Stimulated activated CD8-positive, alpha-beta memory T cell treated with anti-CD3 and anti-CD28 coated beads, Interleukin-4, amount 100 ng/mL, for 48 hours (primary cell): ENCODE measurements at regions not wholly inside any gene's neighbourhood (a gene's known extent, or its start where the extent isn't known, plus 50 kb on each side); places are given as distances from the start of the nearest gene placed in this dataset.
A peak's percentile ranks its signal among the peaks of the same experiment; 100 is the strongest.
"Not testable (repeated sequence)": the region's sequence is repeated elsewhere in the genome, so short reads cannot be mapped to it uniquely, and the experiment has no call there.

Source experiments
- DNase-seq: peaks from one replicate; pipeline ENCODE4 v3.0.0-alpha.2; 2020

DNA sequence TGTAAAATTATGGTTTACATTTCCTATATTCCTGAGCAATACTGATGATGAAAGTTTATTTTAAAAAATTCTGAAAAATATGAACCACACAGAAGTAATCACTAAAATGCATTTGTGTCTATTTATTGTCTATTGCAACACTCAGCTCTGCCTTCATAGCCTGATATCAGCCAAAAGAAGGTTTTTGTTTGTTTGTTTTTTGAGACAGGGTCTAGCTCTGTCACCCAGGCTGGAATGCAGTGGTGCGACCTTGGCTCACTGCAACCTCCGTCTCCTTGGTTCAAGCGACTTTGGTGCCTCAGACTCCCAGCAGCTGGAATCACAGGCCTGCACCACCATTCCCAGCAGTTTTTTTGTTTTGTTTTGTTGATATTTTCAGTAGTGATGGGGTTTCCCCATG, 1560.2 kb downstream of the SI start:
- no peak for DNase-seq

DNA sequence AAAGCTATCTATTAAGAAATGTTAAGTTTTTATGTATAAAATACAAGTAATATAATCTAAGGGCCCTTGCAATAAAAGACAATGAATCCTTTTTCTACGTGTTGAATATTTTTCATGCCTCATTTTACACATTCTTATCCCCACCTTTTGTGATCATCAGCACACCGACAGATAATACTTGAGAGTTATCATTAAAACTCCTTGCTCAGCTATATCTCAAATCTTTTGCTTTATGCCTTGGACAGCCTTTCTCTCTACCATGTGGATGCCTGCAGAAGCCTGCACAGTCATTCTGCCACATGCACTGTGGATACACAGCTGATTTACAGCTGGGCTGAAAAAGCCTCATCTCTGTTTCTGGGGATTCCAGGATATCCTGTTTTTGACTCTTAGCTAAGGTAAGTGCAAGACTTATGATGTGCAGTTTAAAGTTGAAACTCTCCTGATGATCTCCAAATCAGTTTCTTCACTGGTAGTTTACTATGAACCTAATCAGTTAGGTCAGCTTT, 1565.1 kb downstream of the SI start:
- no peak for DNase-seq

DNA sequence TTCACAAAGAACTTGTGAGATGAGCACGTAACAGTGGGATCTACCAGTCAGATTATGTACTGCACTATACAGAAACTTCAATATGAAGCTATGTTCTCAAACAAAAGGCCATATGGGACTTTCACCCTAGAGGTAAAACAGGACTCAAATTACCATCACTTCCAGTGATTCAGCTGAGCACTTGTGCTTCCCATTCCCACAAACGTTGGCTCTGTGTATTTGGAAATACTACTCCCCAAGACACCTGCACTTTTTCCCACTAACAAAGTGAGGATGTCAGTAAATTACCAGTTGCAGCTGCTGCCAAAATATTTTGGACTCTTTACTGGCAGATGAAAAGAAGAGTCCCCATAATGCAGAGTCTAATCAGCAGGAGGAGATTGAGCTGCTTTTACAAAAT, 1570.1 kb downstream of the SI start:
- no peak for DNase-seq

GRCh38 chr3:163504974-163505373, 1573.3 kb downstream of the SI start:
- DNase-seq: no peak

DNA sequence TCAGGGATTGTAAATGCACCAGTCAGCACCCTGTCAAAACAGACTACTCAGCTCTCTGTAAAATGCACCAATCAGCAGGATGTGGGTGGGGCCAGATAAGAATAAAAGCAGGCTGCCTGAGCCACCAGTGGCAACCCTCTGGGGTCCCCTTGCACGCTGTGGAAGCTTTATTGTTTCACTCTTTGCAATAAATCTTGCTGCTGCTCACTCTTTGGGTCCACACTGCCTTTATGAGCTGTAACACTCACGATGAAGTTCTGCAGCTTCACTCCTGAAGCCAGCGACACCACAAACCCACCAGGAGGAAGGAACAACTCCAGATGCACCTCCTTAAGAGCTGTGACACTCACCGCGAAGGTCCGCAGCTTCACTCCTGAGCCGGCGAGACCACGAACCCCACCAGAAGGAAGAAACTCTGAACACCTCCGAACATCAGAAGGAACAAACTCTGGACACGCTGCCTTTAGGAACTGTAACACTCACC, 1578.5 kb downstream of the SI start:
- not testable (repeated sequence) for DNase-seq

DNA sequence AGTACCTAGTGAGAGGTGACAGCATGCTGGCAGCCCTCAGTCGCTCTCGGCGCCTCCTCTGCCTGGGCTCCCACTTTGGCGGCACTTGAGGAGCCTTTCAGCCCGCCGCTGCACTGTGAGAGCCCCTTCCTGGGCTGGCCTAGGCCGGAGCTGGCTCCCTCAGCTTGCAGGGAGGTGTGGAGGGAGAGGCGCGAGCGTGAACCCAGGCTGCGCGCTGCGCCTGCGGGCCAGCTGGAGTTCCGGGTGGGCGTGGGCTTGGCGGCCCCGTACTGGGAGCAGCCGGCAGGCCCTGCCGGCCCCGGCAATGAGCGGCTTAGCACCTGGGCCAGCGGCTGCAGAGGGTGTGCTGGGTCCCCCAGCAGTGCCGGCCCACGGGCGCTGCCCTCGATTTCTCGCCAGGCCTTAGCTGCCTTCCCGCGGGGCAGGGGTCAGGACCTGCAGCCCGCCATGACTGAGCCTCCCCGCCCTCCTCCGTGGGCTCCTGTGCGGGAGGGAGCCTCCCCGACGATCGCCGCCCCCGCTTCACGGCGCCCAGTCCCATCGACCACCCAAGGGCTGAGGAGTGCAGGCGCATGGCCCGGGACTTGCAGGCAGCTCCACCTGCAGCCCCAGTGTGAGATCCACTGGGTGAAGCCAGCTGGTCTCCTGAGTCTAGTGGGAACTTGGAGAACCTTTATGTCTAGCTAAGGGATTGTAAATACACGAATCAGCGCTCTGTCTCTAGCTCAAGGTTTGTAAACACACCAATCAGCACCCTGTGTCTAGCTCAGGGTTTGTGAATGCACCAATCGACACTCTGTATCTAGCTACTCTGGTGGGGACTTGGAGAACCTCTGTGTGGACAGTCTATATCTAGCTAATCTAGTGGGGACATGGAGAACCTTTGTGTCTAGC, 1579.2 kb downstream of the SI start:
- DNase-seq: not testable (repeated sequence)

- DNase-seq: no peak
Measured at GRCh38 chr3:163491714-163492113, 1586.6 kb downstream of the SI start.

DNA sequence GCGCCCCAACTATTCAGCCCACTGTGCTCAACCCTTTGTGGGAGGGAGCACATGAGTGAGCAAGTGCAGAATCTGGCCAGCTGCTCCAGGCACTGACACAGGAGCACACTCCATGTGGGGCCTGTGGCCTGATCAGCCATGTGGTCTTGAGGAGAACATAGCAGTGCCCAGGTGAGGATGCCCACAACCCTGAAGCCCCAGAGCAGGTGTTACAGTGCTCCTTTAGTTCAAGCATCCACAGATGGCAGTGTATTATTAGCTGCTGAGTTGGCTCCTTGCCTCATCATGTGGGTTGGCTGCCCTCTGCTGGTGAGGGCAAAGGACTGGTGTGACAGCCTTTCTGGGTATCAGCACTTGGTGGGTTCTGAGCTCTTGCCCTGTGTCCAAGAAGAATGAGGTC, 1588.2 kb downstream of the SI start:
- peak; percentile 39 for DNase-seq

DNA sequence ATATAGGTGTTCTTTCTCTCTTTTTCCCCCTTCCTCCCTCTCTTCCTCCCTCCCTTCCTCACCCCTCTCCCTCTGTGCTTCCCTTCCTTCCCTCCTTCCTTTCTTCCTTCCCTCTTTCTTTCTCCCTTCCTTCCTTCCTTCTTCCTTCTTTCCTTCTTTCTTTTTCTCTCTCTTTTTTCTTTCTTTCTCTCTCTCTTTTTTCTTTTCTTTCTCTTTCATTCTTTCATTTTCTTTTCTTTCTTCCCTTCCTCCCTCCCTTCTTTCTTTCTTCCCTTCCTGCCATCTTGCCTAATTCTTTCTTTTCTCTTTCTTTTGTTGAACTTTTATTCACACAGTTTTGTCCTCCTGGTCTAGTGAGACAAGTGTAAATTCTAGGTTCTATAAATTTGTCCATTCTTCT, 1595.6 kb downstream of the SI start:
- DNase-seq: no peak

- no peak for DNase-seq
Measured at GRCh38 chr3:163481738-163482137, 1596.6 kb downstream of the SI start.

- DNase-seq: no peak
Measured at GRCh38 chr3:163476179-163476578, 1602.1 kb downstream of the SI start.

GRCh38 chr3:163474766-163475165, 1603.5 kb downstream of the SI start:
- DNase-seq: no peak

GRCh38 chr3:163468531-163469335, 1609.6 kb downstream of the SI start:
- no peak for DNase-seq

- no peak for DNase-seq
Measured at GRCh38 chr3:163462446-163462845, 1615.8 kb downstream of the SI start.

DNA sequence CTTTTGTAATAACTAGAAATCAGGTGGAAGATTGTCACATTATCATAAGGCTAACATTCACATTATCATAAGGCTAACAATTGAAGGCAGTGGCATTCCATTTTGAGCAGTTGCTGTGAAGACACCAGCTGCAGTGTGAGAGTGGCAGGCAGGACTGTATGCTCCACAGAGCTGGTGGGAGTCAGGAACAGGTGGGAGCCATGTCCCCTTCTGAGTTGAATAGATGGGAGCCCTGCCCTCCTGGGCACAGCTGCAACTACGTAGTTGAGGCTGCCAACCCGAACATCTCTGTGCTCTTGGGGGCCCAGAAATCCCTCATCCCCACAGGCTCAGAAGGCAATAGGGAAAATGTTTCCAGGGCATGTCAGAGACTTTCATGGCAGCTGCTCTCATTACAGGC, 1627.6 kb downstream of the SI start:
- DNase-seq: no peak

- DNase-seq: no peak
Measured at GRCh38 chr3:163438760-163439159, 1639.5 kb downstream of the SI start.

- DNase-seq: no peak
Measured at GRCh38 chr3:163422671-163423070, 1655.6 kb downstream of the SI start.

DNA sequence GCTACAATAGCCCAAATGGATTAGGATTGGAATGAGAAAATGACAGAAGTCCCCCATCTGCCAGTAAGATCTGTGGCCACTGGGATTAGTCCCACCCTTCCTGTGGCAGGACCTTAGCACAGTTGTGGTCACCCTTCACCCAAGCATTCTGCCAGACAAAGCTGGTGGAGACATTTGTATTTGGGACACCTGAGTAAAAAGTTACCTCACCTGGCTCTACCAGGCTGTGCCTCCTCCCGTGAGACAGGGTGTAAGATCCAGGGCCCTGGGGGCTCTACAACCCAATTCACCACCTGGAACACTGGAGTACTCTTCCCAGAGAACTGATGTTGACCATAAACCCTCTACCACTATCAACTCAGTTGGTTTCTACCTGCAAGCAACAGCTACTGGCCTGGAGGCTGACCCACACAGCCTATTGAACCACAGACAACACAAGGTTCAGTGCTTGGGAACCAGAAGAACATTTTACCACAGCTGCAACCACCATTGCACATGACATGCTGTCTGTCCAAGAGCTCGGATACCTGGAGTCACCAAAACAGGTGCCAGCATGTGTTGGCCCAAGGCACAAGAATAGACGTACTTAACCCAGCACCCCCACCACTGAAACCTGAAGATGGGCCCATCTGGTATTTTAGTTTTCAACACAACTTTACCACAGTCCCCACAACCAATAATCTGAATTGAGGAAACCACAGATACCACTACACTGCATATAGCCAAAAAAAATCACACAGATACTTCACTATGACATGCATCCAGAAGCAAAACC, 1686.7 kb downstream of the SI start:
- no peak for DNase-seq

DNA sequence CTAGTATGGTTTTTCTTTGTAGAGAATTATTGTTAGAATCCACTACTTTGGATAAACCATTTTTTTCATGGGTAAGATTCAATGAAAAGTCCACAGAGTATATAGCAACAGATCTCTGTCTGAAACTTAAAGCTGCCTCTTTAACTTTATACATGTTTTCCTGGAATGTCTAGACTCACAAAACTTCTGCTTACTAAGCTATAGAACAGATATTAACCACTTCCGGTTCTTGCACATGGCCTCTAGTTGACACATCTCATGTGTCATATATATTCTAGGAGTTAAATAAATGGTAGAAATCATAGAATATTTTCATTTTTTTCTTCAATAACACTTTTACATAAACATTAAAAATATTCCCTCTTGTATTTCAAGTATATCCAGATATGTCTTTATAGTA, 1693.9 kb downstream of the SI start:
- DNase-seq: no peak

- no peak for DNase-seq
Measured at GRCh38 chr3:163382183-163382582, 1696.1 kb downstream of the SI start.

DNA sequence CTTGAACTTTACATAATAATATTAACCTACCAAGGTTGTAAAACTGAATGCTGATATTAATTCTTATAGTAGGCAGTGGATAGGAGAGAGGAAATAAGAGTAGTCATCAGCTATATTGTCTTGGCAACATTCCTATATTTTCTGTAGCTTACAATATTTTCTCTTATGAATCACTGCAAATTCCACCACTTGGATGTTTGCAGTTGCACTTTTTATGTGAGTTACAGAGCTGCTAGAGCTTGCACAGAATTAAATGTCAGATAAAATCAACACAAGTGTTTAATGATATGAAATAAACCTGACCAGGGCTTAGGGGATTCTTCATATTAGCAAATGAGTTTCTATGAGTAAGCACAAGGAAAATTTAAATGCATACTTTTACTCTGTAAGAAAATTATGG, 1710.1 kb downstream of the SI start:
- DNase-seq: no peak

DNA sequence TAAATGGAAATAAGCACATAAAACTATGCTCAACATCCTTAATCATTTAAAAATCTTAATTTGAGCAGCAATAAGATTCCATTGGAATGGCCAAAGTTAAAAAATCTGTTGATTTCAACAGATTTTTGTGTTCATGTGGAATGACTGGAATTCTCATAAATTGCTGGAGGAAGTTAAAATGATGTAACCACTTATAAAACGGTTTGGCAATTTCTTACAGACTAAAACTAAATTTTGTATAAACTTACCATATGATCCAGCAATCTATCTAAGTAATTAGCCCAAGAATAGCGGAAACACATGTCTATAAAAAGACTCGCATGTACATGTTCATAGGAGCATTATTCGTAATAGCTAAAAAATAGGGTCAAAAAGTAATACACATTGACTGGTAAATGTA, 1713.6 kb downstream of the SI start:
- DNase-seq: no peak

GRCh38 chr3:163362151-163362550, 1716.1 kb downstream of the SI start:
- DNase-seq: no peak
